Panc1 (cell line): ENCODE measurements at regions not wholly inside any gene's neighbourhood (a gene's known extent, or its start where the extent isn't known, plus 50 kb on each side); places are given as distances from the start of the nearest gene placed in this dataset.

ENCODE experiments used
- ATAC-seq: fragments of 200-7000 bp; cut with Tn5 transposase; 2 replicates; pipeline ENCODE4 v1.9.1; 2020; ENCODE audit warnings: mild to moderate bottlenecking, moderate library complexity
- BruUV-seq: library from RNA; stranded (reverse); fragments of 400-500 nt; replicated peaks from 2 replicates; lab custom pipeline; 2021; lab: Mats Ljungman, UMichigan
- CTCF ChIA-PET: fragments of 300-600 bp; sonication (Branson Sonifier 250); formaldehyde crosslinking; loops from one replicate; lab custom pipeline; 2022; ENCODE audit warnings: antibody characterized with exemption; lab: Charles Lee
- POLR2A ChIA-PET: fragments of 300-600 bp; sonication (Branson Sonifier 250); formaldehyde crosslinking; loops from one replicate; lab custom pipeline; 2022; ENCODE audit warnings: antibody characterized with exemption; lab: Charles Lee
- DNase-seq: peaks from one replicate; pipeline ENCODE4 v3.0.0-alpha.2; 2010; ENCODE audit warnings: low read depth, low spot score
- H3K27ac ChIP-seq: 2 replicates; pipeline ENCODE4 v1.5.1; 2011; ENCODE audit warnings: mild to moderate bottlenecking, low read length, inconsistent platforms
- H3K27me3 ChIP-seq: fragments of 200-500 bp; sonication (Bioruptor generic); 2 replicates; pipeline ENCODE4 v1.6.0; 2014; ENCODE audit warnings: low read length, inconsistent platforms; ENCODE audit not compliant: control insufficient read depth, insufficient read depth
- H3K36me3 ChIP-seq: fragments of 200-500 bp; sonication (Bioruptor generic); 2 replicates; pipeline ENCODE4 v1.5.1; 2014; ENCODE audit warnings: inconsistent platforms, mild to moderate bottlenecking, low read length, moderate library complexity; ENCODE audit not compliant: control insufficient read depth, insufficient read depth
- H3K4me1 ChIP-seq: 2 replicates; pipeline ENCODE4 v1.5.1; 2011; ENCODE audit warnings: inconsistent platforms, mild to moderate bottlenecking, low read length, moderate library complexity; ENCODE audit not compliant: control insufficient read depth, insufficient read depth
- H3K4me3 ChIP-seq, 2 experiments: 2 replicates each; pipeline ENCODE4 v1.5.1; 2011 to 2012; ENCODE audit warnings: low read depth in 2 of 2, low read length in 2 of 2, mild to moderate bottlenecking in 2 of 2, inconsistent platforms in 1 of 2, moderate library complexity in 1 of 2
- H3K9me3 ChIP-seq: fragments of 200-500 bp; sonication (Bioruptor generic); 2 replicates; pipeline ENCODE4 v1.5.1; 2014; ENCODE audit warnings: low read depth, mild to moderate bottlenecking, inconsistent platforms, low read length, moderate library complexity; ENCODE audit not compliant: control insufficient read depth, insufficient read depth
- CTCF ChIP-seq: fragments of 450-650 bp; IDR thresholded peaks from 2 replicates; pipeline ENCODE4 v1.5.1; 2017; ENCODE audit warnings: mild to moderate bottlenecking
- POLR2AphosphoS5 ChIP-seq: IDR thresholded peaks from 2 replicates; pipeline ENCODE4 v1.6.1; 2012; ENCODE audit warnings: mild to moderate bottlenecking, low read depth, low read length, moderate library complexity
- REST ChIP-seq, 2 experiments: IDR thresholded peaks; 2 replicates each; pipeline ENCODE4 v1.6.1; 2011 to 2012; ENCODE audit warnings: low read depth in 2 of 2, control low read depth in 1 of 2, low read length in 1 of 2, mild to moderate bottlenecking in 1 of 2, moderate library complexity in 1 of 2; ENCODE audit not compliant: insufficient read depth in 1 of 2
- SIN3A ChIP-seq: IDR thresholded peaks from 2 replicates; pipeline ENCODE4 v1.6.1; 2012; ENCODE audit warnings: low read depth, mild to moderate bottlenecking, low read length, moderate library complexity, borderline replicate concordance; ENCODE audit not compliant: insufficient read depth
- TCF7L2 ChIP-seq: IDR thresholded peaks from 2 replicates; pipeline ENCODE4 v1.6.1; 2011; ENCODE audit warnings: mild to moderate bottlenecking, low read depth, low read length, inconsistent platforms
- in situ Hi-C: cut with HindIII; loops from 2 replicates; pipeline ENCODE4 v1.10.0; 2016; ENCODE audit warnings: low sequenced_read_pairs, low pct_unique_long_range_greater_than_20kb
- intact Hi-C: fragments of 100-400 bp; cut with micrococcal nuclease; formaldehyde crosslinking; loops from one replicate; pipeline ENCODE4 v1.10.0; 2022; ENCODE audit not compliant: unreplicated experiment

GRCh38 chr1:91151702-91152101, 129.9 kb upstream of the ZNF644 start:
- DNase-seq (no peak), ATAC-seq (no peak)
- no TSS peak for BruUV-seq
- POLR2A ChIA-PET = no interaction called here
- H3K27me3 ChIP-seq = 0 out of 2 replicates have a peak, but pooled peaks cover 2% of the 10 kb centered on the region
- no peak for TF ChIP-seq CTCF
- no peak for TF ChIP-seq SIN3A
- TF ChIP-seq TCF7L2 = no peak
- no peak for TF ChIP-seq POLR2AphosphoS5
- no peak for TF ChIP-seq REST (IDR thresholded peaks at IDR 0.05; ENCODE audit: insufficient read depth in 1 of 2, low read depth in 2 of 2, low read length in 1 of 2)
- no peak overlapping the region for H3K4me3 ChIP-seq
- H3K27ac ChIP-seq = no peak overlapping the region
- no peaks in the 10 kb centered on the region for H3K9me3 ChIP-seq
- intact Hi-C loops = no loop called here
- no peaks in the 10 kb centered on the region for H3K36me3 ChIP-seq
- in situ Hi-C loops = no loop called here
- CTCF ChIA-PET = no interaction called here
- no peaks in the 10 kb centered on the region for H3K4me1 ChIP-seq

GRCh38 chr1:91148641-91149069, 126.8 kb upstream of the ZNF644 start:
- BruUV-seq = no TSS peak
- H3K27me3 ChIP-seq = no peaks in the 10 kb centered on the region
- H3K4me1 ChIP-seq = no peaks in the 10 kb centered on the region
- in situ Hi-C loops (no loop called here), intact Hi-C loops (no loop called here)
- no peaks in the 10 kb centered on the region for H3K9me3 ChIP-seq
- TF ChIP-seq SIN3A (no peak), TCF7L2 (no peak), CTCF (no peak)
- ATAC-seq (no peak), DNase-seq (no peak)
- H3K27ac ChIP-seq = no peak overlapping the region
- ChIA-PET CTCF (interaction anchor here (1.3 kb wide), 1 partner anchor 16 kb away, joined by 3 read pairs; no protein-coding TSS in a partner anchor), POLR2A (no interaction called here)
- no peak overlapping the region for H3K4me3 ChIP-seq
- H3K36me3 ChIP-seq = no peaks in the 10 kb centered on the region
